ENCODE measurements at regions not wholly inside any gene's neighbourhood (a gene's known extent, or its start where the extent isn't known, plus 50 kb on each side); places are given as distances from the start of the nearest gene placed in this dataset.
"Not testable (repeated sequence)": the region's sequence is repeated elsewhere in the genome, so short reads cannot be mapped to it uniquely, and the experiment has no call there.

- DNase-seq = no peak
Measured at GRCh38 chr6:14462566-14462965, 345.0 kb downstream of the CD83 start.

GRCh38 chr6:14463110-14463509 is 345.5 kb downstream of the CD83 start:
- DNase-seq = no peak

- DNase-seq = peak; percentile 37
Measured at GRCh38 chr6:14464055-14464454, 346.5 kb downstream of the CD83 start.

GRCh38 chr6:14464716-14465115 is 347.1 kb downstream of the CD83 start:
- DNase-seq = no peak

GRCh38 chr6:14466278-14466677 is 348.7 kb downstream of the CD83 start:
- DNase-seq = no peak

GRCh38 chr6:14467591-14467990 is 350.0 kb downstream of the CD83 start:
- DNase-seq = no peak

GRCh38 chr6:14468647-14469321 is 351.2 kb downstream of the CD83 start:
- DNase-seq = no peak

- DNase-seq = no peak
Measured at GRCh38 chr6:14470101-14470500, 352.5 kb downstream of the CD83 start.

GRCh38 chr6:14470671-14471070 is 353.1 kb downstream of the CD83 start:
- no peak for DNase-seq

GRCh38 chr6:14472255-14472985 is 354.8 kb downstream of the CD83 start:
- no peak for DNase-seq

GRCh38 chr6:14472986-14473337 is 355.4 kb downstream of the CD83 start:
- DNase-seq = peak; percentile 58

GRCh38 chr6:14474816-14475215 is 357.2 kb downstream of the CD83 start:
- peak; percentile 41 for DNase-seq

GRCh38 chr6:14475306-14475705 is 357.7 kb downstream of the CD83 start:
- no peak for DNase-seq

- peak; percentile 77 for DNase-seq
Measured at GRCh38 chr6:14476793-14477531, 359.4 kb downstream of the CD83 start.

GRCh38 chr6:14477559-14477958 is 360.0 kb downstream of the CD83 start:
- no peak for DNase-seq

- no peak for DNase-seq
Measured at GRCh38 chr6:14478381-14479225, 361.0 kb downstream of the CD83 start.

- not testable (repeated sequence) for DNase-seq
Measured at GRCh38 chr6:14481946-14482345, 364.4 kb downstream of the CD83 start.

- DNase-seq = no peak
Measured at GRCh38 chr6:14487625-14488024, 370.1 kb downstream of the CD83 start.

GRCh38 chr6:14488180-14488579 is 370.6 kb downstream of the CD83 start:
- no peak for DNase-seq

GRCh38 chr6:14489445-14489844 is 371.9 kb downstream of the CD83 start:
- no peak for DNase-seq

GRCh38 chr6:14498748-14499147 is 381.2 kb downstream of the CD83 start:
- no peak for DNase-seq

- no peak for DNase-seq
Measured at GRCh38 chr6:14499309-14499708, 381.7 kb downstream of the CD83 start.

GRCh38 chr6:14499841-14500240 is 382.3 kb downstream of the CD83 start:
- peak; percentile 91 for DNase-seq
